Aorta (tissue), 5 donors: ENCODE measurements at regions not wholly inside any gene's neighbourhood (a gene's known extent, or its start where the extent isn't known, plus 50 kb on each side); places are given as distances from the start of the nearest gene placed in this dataset.

Source experiments
- ATAC-seq: fragments of 200-7000 bp; cut with Tn5 transposase; one replicate; pipeline ENCODE4 v1.9.1; 2022; ENCODE audit warnings: moderate library complexity; ENCODE audit not compliant: low FRiP score
- DNase-seq, 2 donors: peaks; one replicate each; pipeline ENCODE4 v3.0.0-alpha.2; 2020
- H3K27ac ChIP-seq, 2 donors: one replicate each; pipeline ENCODE4 v1.5.1; 2013; ENCODE audit warnings: low read length in 2 of 2, mild to moderate bottlenecking in 2 of 2, moderate library complexity in 2 of 2, control low read depth in 1 of 2, inconsistent platforms in 1 of 2, low read depth in 1 of 2
- H3K27me3 ChIP-seq, 2 donors: one replicate each; pipeline ENCODE4 v1.6.1; 2013; ENCODE audit warnings: control low read depth in 1 of 2, low read length in 1 of 2, mild to moderate bottlenecking in 1 of 2, moderate library complexity in 1 of 2; ENCODE audit not compliant: insufficient read depth in 2 of 2, control insufficient read depth in 1 of 2
- H3K36me3 ChIP-seq, 2 donors: one replicate each; pipeline ENCODE4 v1.6.1; 2013; ENCODE audit warnings: control low read depth in 1 of 2, low read length in 1 of 2, mild to moderate bottlenecking in 1 of 2; ENCODE audit not compliant: insufficient read depth in 2 of 2, control insufficient read depth in 1 of 2
- H3K4me1 ChIP-seq, 2 donors: one replicate each; pipeline ENCODE4 v1.6.1; 2013; ENCODE audit warnings: low read length in 2 of 2, control low read depth in 1 of 2, mild to moderate bottlenecking in 1 of 2, moderate library complexity in 1 of 2; ENCODE audit not compliant: insufficient read depth in 2 of 2, control insufficient read depth in 1 of 2
- H3K4me3 ChIP-seq, 2 donors: one replicate each; pipeline ENCODE4 v1.5.1; 2013; ENCODE audit warnings: low read length in 2 of 2, control low read depth in 1 of 2, mild to moderate bottlenecking in 1 of 2
- H3K9me3 ChIP-seq: one replicate; pipeline ENCODE4 v1.6.1; 2013; ENCODE audit warnings: mild to moderate bottlenecking, low read length; ENCODE audit not compliant: control insufficient read depth
- whole genome bisulfite sequencing, 2 donors: extraction: QIAGEN DNeasy Blood & Tissue Kit; methylation state at CpG; one replicate each; pipeline ENCODE4 v1.1.7; 2013; 5-methylcytosine and 5-hydroxymethylcytosine counted together
- intact Hi-C, 2 donors: fragments of 100-400 bp; cut with DNase I; formaldehyde crosslinking; loops; one replicate each; pipeline versions ENCODE4 v1.14.2 to v1.15.0; 2022
- donor health status: healthy with polysubstance abuse.
- donor health status: Bipolar disorder and iron deficiency.
- donor health status: DM: no; HTN: no; CAD: no.
- donor health status: DM: no; HTN: no; CAD: no.
- donor health status: DM: yes; HTN: yes; CAD: no.

DNA sequence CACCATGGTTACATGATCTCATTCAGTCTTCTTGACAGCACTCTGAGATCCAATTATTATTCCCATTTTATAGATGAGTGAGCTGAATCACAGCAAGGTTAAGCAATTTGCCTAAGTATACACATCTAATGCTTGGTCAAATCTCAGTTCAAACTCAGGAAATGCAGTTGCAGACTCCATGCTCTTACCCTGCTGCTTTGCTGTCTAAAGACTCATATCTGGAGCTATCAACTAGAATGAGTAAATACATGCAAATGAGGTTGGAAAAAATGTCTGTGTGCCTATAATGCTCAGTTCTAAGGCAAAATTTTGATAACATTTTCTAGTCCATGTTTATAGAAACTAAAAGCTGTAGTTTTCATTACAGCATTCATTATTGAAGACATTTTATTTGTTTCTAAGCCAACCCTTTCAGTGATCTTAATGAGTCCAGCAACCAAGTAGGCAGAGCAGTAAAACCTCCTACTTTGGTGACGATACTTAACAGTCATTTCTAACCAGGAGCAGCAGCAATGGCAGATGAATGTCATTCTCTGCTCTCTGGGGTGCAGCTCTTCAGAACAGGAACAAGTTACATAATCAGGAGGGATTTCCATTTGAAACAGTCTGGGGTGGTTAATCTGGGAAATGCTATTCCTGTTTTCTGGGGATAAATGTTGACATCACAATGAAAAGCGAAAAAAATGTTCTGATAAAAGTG, 396.8 kb upstream of the UBE2E3 start:
- DNase-seq (no peak), ATAC-seq (no peak)
- Histone ChIP-seq H3K27me3 (no peaks in the 10 kb centered on the region), H3K36me3 (no peaks in the 10 kb centered on the region), H3K9me3 (no peaks in the 10 kb centered on the region), H3K4me3 (no peak overlapping the region), H3K27ac (no peak overlapping the region), H3K4me1 (no peaks in the 10 kb centered on the region)
- intact Hi-C loops = loop anchor here in 1 of 2 donors (1.0 kb wide), 1 partner anchor 21 kb away; no protein-coding TSS in a partner anchor
- 75 to 78% methylated on average over 2 of the region's 2 CpGs for WGBS, 2 donors

GRCh38 chr2:180579388-180579787, 401.0 kb upstream of the UBE2E3 start:
- ATAC-seq (no peak), DNase-seq (no peak)
- 59 to 62% methylated on average over 2 of the region's 2 CpGs for WGBS, 2 donors
- H3K4me3 ChIP-seq = no peak overlapping the region
- H3K4me1 ChIP-seq = no peaks in the 10 kb centered on the region
- H3K27ac ChIP-seq = no peak overlapping the region
- H3K36me3 ChIP-seq = no peaks in the 10 kb centered on the region
- no peaks in the 10 kb centered on the region for H3K9me3 ChIP-seq
- intact Hi-C loops = no loop called here
- no peaks in the 10 kb centered on the region for H3K27me3 ChIP-seq

- Histone ChIP-seq H3K27ac (no peak overlapping the region), H3K4me3 (no peak overlapping the region), H3K9me3 (no peaks in the 10 kb centered on the region), H3K27me3 (no peaks in the 10 kb centered on the region), H3K36me3 (no peaks in the 10 kb centered on the region), H3K4me1 (no peaks in the 10 kb centered on the region)
- ATAC-seq (no peak), DNase-seq (no peak)
- intact Hi-C loops = no loop called here
- WGBS, 2 donors = 84 to 88% methylated on average over 1 of the region's 1 CpG
Measured at GRCh38 chr2:180578441-180578840, 402.0 kb upstream of the UBE2E3 start.

DNA sequence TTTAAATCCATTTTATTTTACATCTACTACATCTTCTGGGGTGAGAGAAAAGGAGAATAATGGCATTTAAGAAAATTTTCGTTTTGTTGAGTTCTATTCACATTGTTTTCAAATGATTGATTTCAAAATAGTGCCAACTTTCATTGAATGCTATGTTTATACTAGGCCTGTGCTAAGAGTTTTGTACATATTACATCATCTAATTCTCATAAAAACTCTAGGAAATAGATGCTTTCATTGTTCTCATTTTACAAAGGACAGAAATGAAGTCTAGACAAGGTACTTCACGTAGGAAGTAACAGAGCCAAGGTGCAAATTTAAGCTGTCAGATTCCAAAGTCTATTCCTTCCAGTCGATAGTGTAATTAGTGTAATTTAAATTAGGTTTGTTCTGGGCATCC, 402.8 kb upstream of the UBE2E3 start:
- 55 to 59% methylated on average over 3 of the region's 3 CpGs for WGBS, 2 donors
- H3K4me1 ChIP-seq = no peaks in the 10 kb centered on the region
- H3K27ac ChIP-seq = no peak overlapping the region
- no peak for DNase-seq
- no peak for ATAC-seq
- H3K9me3 ChIP-seq = no peaks in the 10 kb centered on the region
- intact Hi-C loops = no loop called here
- H3K36me3 ChIP-seq = no peaks in the 10 kb centered on the region
- no peaks in the 10 kb centered on the region for H3K27me3 ChIP-seq
- H3K4me3 ChIP-seq = no peak overlapping the region

DNA sequence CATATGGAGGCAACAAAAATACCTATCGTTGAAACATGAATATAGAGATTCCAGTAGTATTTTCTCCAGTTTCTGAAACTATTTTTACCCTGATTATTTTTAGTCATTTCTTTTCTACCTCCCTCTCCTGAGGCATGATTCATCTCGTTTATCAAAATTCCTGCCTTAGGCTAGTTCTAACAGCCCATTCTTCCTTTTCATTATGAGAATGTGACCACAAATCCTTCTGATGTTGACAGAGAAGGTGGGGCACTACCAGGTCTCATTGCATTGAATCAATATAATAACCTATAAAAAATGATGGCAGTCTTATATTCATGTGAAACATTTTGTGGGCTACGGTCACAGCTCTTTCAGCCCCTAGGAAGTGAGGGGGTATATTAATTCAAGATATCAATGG, 406.5 kb upstream of the UBE2E3 start:
- Histone ChIP-seq H3K36me3 (no peaks in the 10 kb centered on the region), H3K4me3 (no peak overlapping the region), H3K9me3 (no peaks in the 10 kb centered on the region), H3K4me1 (peaks cover 0 to 1% of the 10 kb centered on the region in 2 donors), H3K27ac (no peak overlapping the region), H3K27me3 (no peaks in the 10 kb centered on the region)
- no peak for DNase-seq
- 37 to 45% methylated on average over 3 of the region's 3 CpGs for WGBS, 2 donors
- intact Hi-C loops = no loop called here
- ATAC-seq = no peak

DNA sequence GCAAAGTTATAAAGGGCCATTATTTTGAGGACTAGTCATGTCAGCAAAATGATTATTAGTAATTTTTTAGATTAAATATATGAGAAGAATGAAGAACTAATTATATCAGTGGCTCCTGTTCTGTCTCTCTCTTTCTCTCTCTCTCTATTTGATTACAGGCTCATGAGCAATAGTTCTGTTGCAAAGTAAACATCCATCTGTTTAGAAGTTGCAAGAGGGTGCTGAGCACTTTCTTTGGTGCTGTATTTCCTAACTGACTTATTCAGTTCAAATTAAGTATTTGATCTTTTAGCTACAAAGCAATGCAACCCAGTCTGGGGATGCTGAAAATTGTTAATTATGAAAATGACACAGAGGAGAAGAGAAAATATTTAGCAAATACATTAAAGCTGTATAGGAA, 408.1 kb upstream of the UBE2E3 start:
- Histone ChIP-seq H3K4me3 (no peak overlapping the region), H3K27ac (no peak overlapping the region), H3K27me3 (no peaks in the 10 kb centered on the region), H3K9me3 (no peaks in the 10 kb centered on the region), H3K36me3 (no peaks in the 10 kb centered on the region), H3K4me1 (peaks cover 0 to 1% of the 10 kb centered on the region in 2 donors)
- no peak for DNase-seq
- intact Hi-C loops = no loop called here
- ATAC-seq = no peak

- Histone ChIP-seq H3K27ac (no peak overlapping the region), H3K4me1 (peaks cover 0 to 1% of the 10 kb centered on the region in 2 donors), H3K9me3 (no peaks in the 10 kb centered on the region), H3K36me3 (no peaks in the 10 kb centered on the region), H3K4me3 (no peak overlapping the region), H3K27me3 (no peaks in the 10 kb centered on the region)
- intact Hi-C loops = no loop called here
- WGBS, 2 donors = 9 to 22% methylated on average over 2 of the region's 2 CpGs
- DNase-seq = no peak
- no peak for ATAC-seq
Measured at GRCh38 chr2:180571559-180571958, 408.8 kb upstream of the UBE2E3 start.

DNA sequence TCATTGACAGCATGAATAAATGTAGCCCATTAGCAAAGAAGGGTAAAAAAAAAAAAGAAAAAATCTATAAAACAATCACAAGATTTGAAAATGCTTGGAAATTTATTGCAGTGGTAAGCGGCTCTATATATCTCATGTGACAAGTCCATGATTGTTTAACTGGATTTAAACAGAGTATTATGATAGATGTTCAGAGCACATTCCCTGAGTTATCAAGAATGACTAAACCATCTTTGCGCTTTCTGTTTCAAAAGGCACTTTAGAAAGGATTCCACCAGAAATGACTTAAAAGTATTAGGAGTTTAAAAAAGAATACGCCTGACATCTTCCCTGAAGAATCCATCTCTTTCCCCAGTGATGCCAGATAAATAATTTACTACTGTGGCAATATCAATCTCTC, 409.5 kb upstream of the UBE2E3 start:
- WGBS, 2 donors = 62 to 65% methylated on average over 3 of the region's 3 CpGs
- ATAC-seq (no peak), DNase-seq (no peak)
- Histone ChIP-seq H3K4me3 (no peak overlapping the region), H3K4me1 (peaks cover 0 to 1% of the 10 kb centered on the region in 2 donors), H3K9me3 (no peaks in the 10 kb centered on the region), H3K27ac (no peak overlapping the region), H3K27me3 (no peaks in the 10 kb centered on the region), H3K36me3 (no peaks in the 10 kb centered on the region)
- intact Hi-C loops = no loop called here

DNA sequence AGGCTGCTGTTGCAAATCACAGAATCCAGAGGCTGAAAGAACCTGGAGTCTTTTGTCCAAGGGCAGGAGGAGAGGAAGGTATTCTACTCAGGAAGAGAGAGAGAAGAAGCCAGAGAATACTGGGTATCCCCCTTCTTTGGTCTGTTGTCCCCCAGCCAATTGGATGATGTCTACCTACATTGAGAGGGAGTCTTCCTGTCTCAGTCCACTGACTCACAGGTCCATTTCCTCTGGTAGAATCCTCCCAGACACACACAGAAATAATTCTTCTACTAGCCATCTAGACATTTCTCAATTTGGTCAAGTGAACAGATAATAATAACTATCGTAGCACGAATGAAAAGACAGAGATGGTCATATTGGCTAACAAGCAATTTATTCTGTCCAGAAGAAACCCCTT, 416.4 kb upstream of the UBE2E3 start:
- 95 to 96% methylated on average over 2 of the region's 2 CpGs for WGBS, 2 donors
- ATAC-seq (no peak), DNase-seq (no peak)
- H3K27me3 ChIP-seq = no peaks in the 10 kb centered on the region
- no peaks in the 10 kb centered on the region for H3K36me3 ChIP-seq
- H3K4me3 ChIP-seq = no peak overlapping the region
- no peak overlapping the region for H3K27ac ChIP-seq
- intact Hi-C loops = no loop called here
- H3K4me1 ChIP-seq = no peaks in the 10 kb centered on the region
- H3K9me3 ChIP-seq = no peaks in the 10 kb centered on the region
